B cell (primary cell): ENCODE measurements at regions not wholly inside any gene's neighbourhood (a gene's known extent, or its start where the extent isn't known, plus 50 kb on each side); places are given as distances from the start of the nearest gene placed in this dataset.

ENCODE experiments used
- ATAC-seq: fragments of 200-7000 bp; cut with Tn5 transposase; one replicate; pipeline ENCODE4 v1.10.0; 2021; ENCODE audit warnings: low read depth, mild to moderate bottlenecking, moderate number of reproducible peaks, moderate library complexity
- CTCF ChIA-PET: fragments of 350-600 bp; sonication (Branson Sonifier 250); formaldehyde crosslinking; loops from one replicate; lab custom pipeline; 2021; ENCODE audit warnings: antibody characterized with exemption, inconsistent platforms; lab: Charles Lee
- POLR2A ChIA-PET: fragments of 350-600 bp; sonication (Branson Sonifier 250); formaldehyde crosslinking; loops from one replicate; lab custom pipeline; 2021; ENCODE audit warnings: antibody characterized with exemption; lab: Charles Lee
- DNase-seq: peaks from one replicate; pipeline ENCODE4 v3.0.0; 2013
- H2AFZ ChIP-seq: 2 replicates; pipeline ENCODE4 v1.6.1; 2012; ENCODE audit warnings: mild to moderate bottlenecking, low read depth, low read length; ENCODE audit not compliant: insufficient read depth, poor library complexity, severe bottlenecking
- H3K27ac ChIP-seq, 2 donors: 1 replicate in 1 of 2; 2 replicates in 1 of 2; pipeline ENCODE4 v1.5.1; 2012 to 2013; ENCODE audit warnings: low read length in 2 of 2, mild to moderate bottlenecking in 2 of 2, moderate library complexity in 1 of 2
- H3K27me3 ChIP-seq, 4 experiments: fragments of 200-600 bp in 1 of 4; sonication (generic) in 1 of 4; replicated peaks in 1 of 4; 1 replicate in 2 of 4; 2 replicates in 2 of 4; pipeline versions ENCODE4 v1.6.1 to v1.7.0; 2013 to 2016; ENCODE audit warnings: low read length in 3 of 4, mild to moderate bottlenecking in 2 of 4, mixed read lengths in 1 of 4, moderate library complexity in 1 of 4; ENCODE audit not compliant: insufficient read depth in 4 of 4, control insufficient read depth in 3 of 4; ENCODE audit errors: control extremely low read depth in 1 of 4
- H3K36me3 ChIP-seq, 2 experiments: replicated peaks in 1 of 2; 1 replicate in 1 of 2; 2 replicates in 1 of 2; pipeline versions ENCODE4 v1.6.1 to v1.7.1; 2013; ENCODE audit warnings: low read length in 1 of 2; ENCODE audit not compliant: insufficient read depth in 2 of 2, control insufficient read depth in 1 of 2; ENCODE audit errors: control extremely low read depth in 1 of 2, extremely low read depth in 1 of 2
- H3K4me1 ChIP-seq, 2 donors: fragments of 200-600 bp in 1 of 2; sonication (generic) in 1 of 2; 1 replicate in 1 of 2; 2 replicates in 1 of 2; pipeline versions ENCODE4 v1.5.1 to v1.6.1; 2013 to 2017; ENCODE audit warnings: low read length in 2 of 2; ENCODE audit not compliant: control insufficient read depth in 2 of 2, insufficient read depth in 2 of 2
- H3K4me2 ChIP-seq: replicated peaks from 2 replicates; pipeline ENCODE3; 2012; ENCODE audit warnings: mild to moderate bottlenecking, low read depth, low read length; ENCODE audit not compliant: poor library complexity, severe bottlenecking
- H3K4me3 ChIP-seq, 5 experiments: fragments of 200-600 bp in 1 of 5; sonication (generic) in 1 of 5; 1 replicate in 3 of 5; 2 replicates in 2 of 5; pipeline versions ENCODE4 v1.5.1 to v1.7.0; 2011 to 2016; ENCODE audit warnings: low read length in 4 of 5, mild to moderate bottlenecking in 4 of 5, low read depth in 2 of 5, control low read depth in 1 of 5, moderate library complexity in 1 of 5; ENCODE audit not compliant: insufficient read depth in 1 of 5; ENCODE audit errors: control extremely low read depth in 1 of 5, extremely low read depth in 1 of 5
- H3K79me2 ChIP-seq: fragments of 200-600 bp; sonication (generic); one replicate; pipeline ENCODE4 v1.6.0; 2016; ENCODE audit warnings: low read length; ENCODE audit not compliant: control insufficient read depth, insufficient read depth
- H3K9ac ChIP-seq: fragments of 200-600 bp; sonication (generic); 2 replicates; pipeline ENCODE4 v1.6.1; 2017; ENCODE audit warnings: mild to moderate bottlenecking, low read length, moderate library complexity
- H3K9me3 ChIP-seq, 3 donors: one replicate each; pipeline versions ENCODE4 v1.6.1 to v1.7.1; 2013; ENCODE audit warnings: low read length in 2 of 3; ENCODE audit not compliant: control insufficient read depth in 2 of 3, insufficient read depth in 1 of 3; ENCODE audit errors: control extremely low read depth in 1 of 3
- H4K20me1 ChIP-seq: 2 replicates; pipeline ENCODE4 v1.6.0; 2012; ENCODE audit warnings: mild to moderate bottlenecking, low read length; ENCODE audit not compliant: insufficient read depth, control insufficient read depth, poor library complexity, severe bottlenecking
- H3K27ac Mint-ChIP-seq: one replicate; pipeline ENCODE4 v1.8.0; 2021; ENCODE audit warnings: mixed read lengths
- H3K27me3 Mint-ChIP-seq: one replicate; pipeline ENCODE4 v1.8.0; 2021; ENCODE audit warnings: mixed read lengths
- H3K4me1 Mint-ChIP-seq: one replicate; pipeline ENCODE4 v1.8.0; 2021; ENCODE audit warnings: mixed read lengths
- H3K4me3 Mint-ChIP-seq: one replicate; pipeline ENCODE4 v1.8.0; 2021; ENCODE audit warnings: mixed read lengths
- H3K9me3 Mint-ChIP-seq: one replicate; pipeline ENCODE4 v1.8.0; 2022; ENCODE audit warnings: mixed read lengths; ENCODE audit not compliant: insufficient read depth
- EZH2 ChIP-seq: IDR thresholded peaks from 2 replicates; pipeline ENCODE4 v1.6.1; 2012; ENCODE audit warnings: borderline replicate concordance, low read depth, mild to moderate bottlenecking, moderate library complexity, low read length; ENCODE audit not compliant: insufficient read depth, poor library complexity, severe bottlenecking
- WGBS: methylation state at CpG from one replicate; pipeline ENCODE4 v1.1.5; 2013; ENCODE audit warnings: missing lambda C conversion rate; ENCODE audit not compliant: insufficient coverage; 5-methylcytosine and 5-hydroxymethylcytosine counted together
- intact Hi-C: fragments of 100-400 bp; cut with micrococcal nuclease; formaldehyde crosslinking; loops from one replicate; pipeline ENCODE4 v1.10.0; 2022
- TF ChIP-seq, protein P1 (sequence below): fragments of 200-600 bp; IDR thresholded peaks from one replicate; pipeline ENCODE4 v1.8.0; 2022; ENCODE audit warnings: antibody characterized with exemption, mild to moderate bottlenecking

DNA sequence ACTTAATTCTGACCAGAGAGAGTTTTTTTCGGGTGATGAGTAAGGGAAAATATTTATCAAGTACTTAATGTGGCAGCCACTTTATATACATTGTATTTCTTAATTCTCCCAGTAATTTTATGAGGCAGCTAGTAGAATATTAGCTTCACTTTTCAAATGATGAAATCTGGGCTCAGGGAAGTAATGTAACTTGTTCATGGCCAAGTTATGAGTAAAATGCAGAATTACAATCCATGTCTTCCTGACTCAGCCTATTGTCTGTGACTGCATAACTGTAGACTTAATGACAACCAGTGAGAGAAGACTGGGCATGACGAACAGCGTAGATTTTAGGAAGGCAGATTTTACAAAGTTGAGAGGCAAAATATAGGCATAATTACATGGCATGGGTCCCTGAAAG is 106.7 kb upstream of the MIS18BP1 start:
- no peaks in the 10 kb centered on the region for H3K27me3 ChIP-seq
- POLR2A ChIA-PET: no interaction called here
- H3K9ac ChIP-seq: no peak overlapping the region
- H3K9me3 ChIP-seq: no peaks in the 10 kb centered on the region
- Mint-ChIP-seq H3K4me1 (no peaks in the 10 kb centered on the region), H3K27ac (no peak overlapping the region), H3K4me3 (no peak overlapping the region), H3K27me3 (no peaks in the 10 kb centered on the region), H3K9me3 (no peaks in the 10 kb centered on the region)
- no peak for ATAC-seq
- H3K4me3 ChIP-seq: no peak overlapping the region
- no peaks in the 10 kb centered on the region for H3K36me3 ChIP-seq
- no peak overlapping the region for H3K4me2 ChIP-seq
- no peaks in the 10 kb centered on the region for H3K79me2 ChIP-seq
- CTCF ChIA-PET: no interaction called here
- H3K27ac ChIP-seq: no peak overlapping the region
- no peak for DNase-seq
- TF ChIP-seq, protein P1, sequence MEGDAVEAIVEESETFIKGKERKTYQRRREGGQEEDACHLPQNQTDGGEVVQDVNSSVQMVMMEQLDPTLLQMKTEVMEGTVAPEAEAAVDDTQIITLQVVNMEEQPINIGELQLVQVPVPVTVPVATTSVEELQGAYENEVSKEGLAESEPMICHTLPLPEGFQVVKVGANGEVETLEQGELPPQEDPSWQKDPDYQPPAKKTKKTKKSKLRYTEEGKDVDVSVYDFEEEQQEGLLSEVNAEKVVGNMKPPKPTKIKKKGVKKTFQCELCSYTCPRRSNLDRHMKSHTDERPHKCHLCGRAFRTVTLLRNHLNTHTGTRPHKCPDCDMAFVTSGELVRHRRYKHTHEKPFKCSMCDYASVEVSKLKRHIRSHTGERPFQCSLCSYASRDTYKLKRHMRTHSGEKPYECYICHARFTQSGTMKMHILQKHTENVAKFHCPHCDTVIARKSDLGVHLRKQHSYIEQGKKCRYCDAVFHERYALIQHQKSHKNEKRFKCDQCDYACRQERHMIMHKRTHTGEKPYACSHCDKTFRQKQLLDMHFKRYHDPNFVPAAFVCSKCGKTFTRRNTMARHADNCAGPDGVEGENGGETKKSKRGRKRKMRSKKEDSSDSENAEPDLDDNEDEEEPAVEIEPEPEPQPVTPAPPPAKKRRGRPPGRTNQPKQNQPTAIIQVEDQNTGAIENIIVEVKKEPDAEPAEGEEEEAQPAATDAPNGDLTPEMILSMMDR: no peak
- TF ChIP-seq EZH2: no peak
- WGBS: 100% methylated on average over 2 of the region's 3 CpGs
- H3K4me1 ChIP-seq: no peaks in the 10 kb centered on the region
- no peaks in the 10 kb centered on the region for H4K20me1 ChIP-seq
- intact Hi-C loops: no loop called here
- H2AFZ ChIP-seq: no peak overlapping the region

DNA sequence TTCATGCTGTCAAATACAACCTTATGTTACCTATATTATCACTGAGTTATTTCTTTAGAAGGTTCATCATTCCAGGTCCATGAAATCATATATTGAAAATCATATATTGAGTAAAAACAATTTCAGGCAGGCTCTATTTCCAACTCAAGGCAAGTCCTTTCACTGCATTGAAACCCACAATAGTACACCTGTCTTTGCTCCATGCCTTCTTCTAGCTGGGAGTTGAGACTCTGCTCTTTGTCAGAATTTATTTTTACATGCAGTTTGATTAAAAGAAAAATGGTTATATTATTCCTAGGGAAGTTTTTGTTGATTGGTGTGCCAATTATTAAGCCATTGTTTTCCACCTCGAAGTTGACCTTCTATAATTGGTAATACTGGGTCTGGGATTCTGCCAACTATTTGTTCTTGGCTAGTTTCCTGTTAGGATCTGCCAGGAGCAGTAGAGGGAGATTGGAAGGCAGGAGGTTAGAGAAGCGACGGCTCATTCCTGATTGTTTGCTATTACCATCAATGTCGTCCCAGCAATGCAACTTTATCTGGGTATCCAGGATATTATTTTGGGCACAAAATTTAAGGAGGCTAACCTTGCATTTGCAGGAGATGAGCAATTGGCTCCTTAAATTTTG is 79.5 kb upstream of the MIS18BP1 start:
- WGBS: 73% methylated on average over 2 of the region's 4 CpGs
- H3K9me3 Mint-ChIP-seq: peaks cover 3% of the 10 kb centered on the region
- POLR2A ChIA-PET: no interaction called here

More for the DNA sequence above, 79.5 kb upstream of the MIS18BP1 start:
- Histone ChIP-seq H3K4me3 (no peak overlapping the region), H3K4me2 (no peak overlapping the region), H3K9ac (no peak overlapping the region), H3K79me2 (no peaks in the 10 kb centered on the region), H3K27me3 (no peaks in the 10 kb centered on the region), H2AFZ (no peak overlapping the region), H4K20me1 (no peaks in the 10 kb centered on the region), H3K4me1 (no peaks in the 10 kb centered on the region), H3K9me3 (peaks cover 0 to 14% (median 9%) of the 10 kb centered on the region in 3 donors), H3K27ac (no peak overlapping the region), H3K36me3 (no peaks in the 10 kb centered on the region)
- DNase-seq (no peak), ATAC-seq (no peak)
- CTCF ChIA-PET: no interaction called here
- H3K4me1 Mint-ChIP-seq: no peaks in the 10 kb centered on the region
- H3K4me3 Mint-ChIP-seq: no peak overlapping the region
- intact Hi-C loops: no loop called here
- H3K27me3 Mint-ChIP-seq: no peaks in the 10 kb centered on the region
- TF ChIP-seq EZH2: no peak
- TF ChIP-seq, protein P1: no peak
- no peak overlapping the region for H3K27ac Mint-ChIP-seq
